Neural cell (in vitro differentiated cells): ENCODE measurements at regions not wholly inside any gene's neighbourhood (a gene's known extent, or its start where the extent isn't known, plus 50 kb on each side); places are given as distances from the start of the nearest gene placed in this dataset.

Experiments
- H2AFZ ChIP-seq: fragments of 200-600, 300-800 bp; sonication (generic), shearing (Covaris generic); 2 replicates; pipeline ENCODE4 v1.6.0; 2014; ENCODE audit warnings: low read depth, mild to moderate bottlenecking, antibody characterized with exemption, low read length, moderate library complexity
- H3F3A ChIP-seq: fragments of 200-600 bp; shearing (Covaris generic); 2 replicates; pipeline ENCODE4 v1.6.1; 2016; ENCODE audit warnings: mild to moderate bottlenecking, moderate library complexity, mixed read lengths, antibody characterized with exemption, low read length; ENCODE audit not compliant: insufficient read depth, poor library complexity, severe bottlenecking
- H3K27ac ChIP-seq: fragments of 200-600, 300-800 bp; sonication (generic), shearing (Covaris generic); 2 replicates; pipeline ENCODE4 v1.5.1; 2014; ENCODE audit warnings: mild to moderate bottlenecking, low read length, moderate library complexity
- H3K27me3 ChIP-seq: fragments of 300-800, 200-600 bp; sonication (generic), shearing (Covaris generic); 2 replicates; pipeline ENCODE4 v1.6.0; 2014; ENCODE audit warnings: mild to moderate bottlenecking, low read depth, low read length, moderate library complexity; ENCODE audit not compliant: insufficient read depth
- H3K36me3 ChIP-seq: fragments of 300-800, 200-600 bp; sonication (generic), shearing (Covaris generic); 2 replicates; pipeline ENCODE4 v1.5.1; 2014; ENCODE audit warnings: mild to moderate bottlenecking, antibody characterized with exemption, low read length, moderate library complexity; ENCODE audit not compliant: insufficient read depth
- H3K4me2 ChIP-seq: fragments of 300-800, 200-600 bp; sonication (generic), shearing (Covaris generic); 2 replicates; pipeline ENCODE4 v1.6.0; 2014; ENCODE audit warnings: mild to moderate bottlenecking, low read length
- H3K4me3 ChIP-seq: fragments of 300-800, 200-600 bp; sonication (generic), shearing (Covaris generic); 2 replicates; pipeline ENCODE4 v1.5.1; 2014; ENCODE audit warnings: mild to moderate bottlenecking, low read length, moderate library complexity
- H3K79me2 ChIP-seq: fragments of 200-600 bp; shearing (Covaris generic); replicated peaks from 2 replicates; pipeline ENCODE4 v1.6.0; 2014; ENCODE audit warnings: mild to moderate bottlenecking, low read length, moderate library complexity; ENCODE audit not compliant: insufficient read depth
- H3K9ac ChIP-seq: fragments of 300-800, 200-600 bp; sonication (generic), shearing (Covaris generic); 2 replicates; pipeline ENCODE4 v1.6.1; 2016; ENCODE audit warnings: mild to moderate bottlenecking, low read length, mixed read lengths
- H3K9me2 ChIP-seq: fragments of 200-600 bp; shearing (Covaris generic); 2 replicates; pipeline ENCODE4 v1.6.1; 2016; ENCODE audit warnings: mild to moderate bottlenecking, low read length, mixed read lengths; ENCODE audit not compliant: insufficient read depth
- H3K9me3 ChIP-seq: fragments of 200-600, 300-800 bp; sonication (generic), shearing (Covaris generic); 2 replicates; pipeline ENCODE4 v1.6.1; 2016; ENCODE audit warnings: mild to moderate bottlenecking, mixed run types, low read length, moderate library complexity, mixed read lengths
- H4K20me1 ChIP-seq: fragments of 200-600 bp; shearing (Covaris generic); 2 replicates; pipeline ENCODE4 v1.6.1; 2016; ENCODE audit warnings: mild to moderate bottlenecking, mixed run types; ENCODE audit not compliant: insufficient read depth
- EZH2 ChIP-seq: fragments of 200-600, 300-800 bp; shearing (Covaris generic), sonication (generic); IDR thresholded peaks from 2 replicates; pipeline ENCODE4 v1.6.1; 2014; ENCODE audit warnings: antibody characterized with exemption, low read length, borderline replicate concordance, mild to moderate bottlenecking; ENCODE audit not compliant: insufficient read depth, poor library complexity, severe bottlenecking
- MXI1 ChIP-seq: fragments of 450-650 bp; conservative IDR thresholded peaks from 2 replicates; pipeline ENCODE4 v1.6.1; 2014; ENCODE audit warnings: antibody characterized with exemption, mild to moderate bottlenecking; ENCODE audit not compliant: poor library complexity, severe bottlenecking
- POLR2AphosphoS5 ChIP-seq: IDR thresholded peaks from 2 replicates; pipeline ENCODE4 v1.6.1; 2012
- RAD21 ChIP-seq: fragments of 450-650 bp; conservative IDR thresholded peaks from 2 replicates; pipeline ENCODE4 v1.6.1; 2014; ENCODE audit warnings: antibody characterized with exemption, mild to moderate bottlenecking, moderate library complexity
- SMC3 ChIP-seq: fragments of 450-650 bp; conservative IDR thresholded peaks from 2 replicates; pipeline ENCODE4 v1.6.1; 2014; ENCODE audit warnings: antibody characterized with exemption, mild to moderate bottlenecking, moderate library complexity; ENCODE audit not compliant: poor library complexity
- TAF1 ChIP-seq: IDR thresholded peaks from 2 replicates; pipeline ENCODE4 v1.6.1; 2012; ENCODE audit warnings: low read depth
- TF ChIP-seq, protein P1 (sequence below): IDR thresholded peaks from 2 replicates; pipeline ENCODE4 v1.6.1; 2012; ENCODE audit warnings: borderline replicate concordance
- TF ChIP-seq, protein P2 (sequence below): fragments of 450-650 bp; IDR thresholded peaks from 2 replicates; pipeline ENCODE4 v1.5.1; 2014; ENCODE audit warnings: antibody characterized with exemption, mild to moderate bottlenecking, moderate library complexity; ENCODE audit not compliant: poor library complexity, severe bottlenecking

GRCh38 chr4:106587558-106587957, 219.0 kb upstream of the GIMD1 start:
- no peaks in the 10 kb centered on the region for H4K20me1 ChIP-seq
- no peak overlapping the region for H3K9ac ChIP-seq
- H3K4me3 ChIP-seq = no peak overlapping the region
- no peaks in the 10 kb centered on the region for H3F3A ChIP-seq
- H3K36me3 ChIP-seq = no peaks in the 10 kb centered on the region
- H3K9me2 ChIP-seq = no peaks in the 10 kb centered on the region
- H3K4me2 ChIP-seq = no peak overlapping the region
- H3K9me3 ChIP-seq = no peaks in the 10 kb centered on the region
- no peak overlapping the region for H2AFZ ChIP-seq
- H3K79me2 ChIP-seq = no peaks in the 10 kb centered on the region
- H3K27me3 ChIP-seq = no peaks in the 10 kb centered on the region
- TF ChIP-seq, protein P1, sequence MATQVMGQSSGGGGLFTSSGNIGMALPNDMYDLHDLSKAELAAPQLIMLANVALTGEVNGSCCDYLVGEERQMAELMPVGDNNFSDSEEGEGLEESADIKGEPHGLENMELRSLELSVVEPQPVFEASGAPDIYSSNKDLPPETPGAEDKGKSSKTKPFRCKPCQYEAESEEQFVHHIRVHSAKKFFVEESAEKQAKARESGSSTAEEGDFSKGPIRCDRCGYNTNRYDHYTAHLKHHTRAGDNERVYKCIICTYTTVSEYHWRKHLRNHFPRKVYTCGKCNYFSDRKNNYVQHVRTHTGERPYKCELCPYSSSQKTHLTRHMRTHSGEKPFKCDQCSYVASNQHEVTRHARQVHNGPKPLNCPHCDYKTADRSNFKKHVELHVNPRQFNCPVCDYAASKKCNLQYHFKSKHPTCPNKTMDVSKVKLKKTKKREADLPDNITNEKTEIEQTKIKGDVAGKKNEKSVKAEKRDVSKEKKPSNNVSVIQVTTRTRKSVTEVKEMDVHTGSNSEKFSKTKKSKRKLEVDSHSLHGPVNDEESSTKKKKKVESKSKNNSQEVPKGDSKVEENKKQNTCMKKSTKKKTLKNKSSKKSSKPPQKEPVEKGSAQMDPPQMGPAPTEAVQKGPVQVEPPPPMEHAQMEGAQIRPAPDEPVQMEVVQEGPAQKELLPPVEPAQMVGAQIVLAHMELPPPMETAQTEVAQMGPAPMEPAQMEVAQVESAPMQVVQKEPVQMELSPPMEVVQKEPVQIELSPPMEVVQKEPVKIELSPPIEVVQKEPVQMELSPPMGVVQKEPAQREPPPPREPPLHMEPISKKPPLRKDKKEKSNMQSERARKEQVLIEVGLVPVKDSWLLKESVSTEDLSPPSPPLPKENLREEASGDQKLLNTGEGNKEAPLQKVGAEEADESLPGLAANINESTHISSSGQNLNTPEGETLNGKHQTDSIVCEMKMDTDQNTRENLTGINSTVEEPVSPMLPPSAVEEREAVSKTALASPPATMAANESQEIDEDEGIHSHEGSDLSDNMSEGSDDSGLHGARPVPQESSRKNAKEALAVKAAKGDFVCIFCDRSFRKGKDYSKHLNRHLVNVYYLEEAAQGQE = no peak
- TF ChIP-seq SMC3 (no peak), TAF1 (no peak), POLR2AphosphoS5 (no peak), RAD21 (no peak), MXI1 (no peak)
- TF ChIP-seq, protein P2, sequence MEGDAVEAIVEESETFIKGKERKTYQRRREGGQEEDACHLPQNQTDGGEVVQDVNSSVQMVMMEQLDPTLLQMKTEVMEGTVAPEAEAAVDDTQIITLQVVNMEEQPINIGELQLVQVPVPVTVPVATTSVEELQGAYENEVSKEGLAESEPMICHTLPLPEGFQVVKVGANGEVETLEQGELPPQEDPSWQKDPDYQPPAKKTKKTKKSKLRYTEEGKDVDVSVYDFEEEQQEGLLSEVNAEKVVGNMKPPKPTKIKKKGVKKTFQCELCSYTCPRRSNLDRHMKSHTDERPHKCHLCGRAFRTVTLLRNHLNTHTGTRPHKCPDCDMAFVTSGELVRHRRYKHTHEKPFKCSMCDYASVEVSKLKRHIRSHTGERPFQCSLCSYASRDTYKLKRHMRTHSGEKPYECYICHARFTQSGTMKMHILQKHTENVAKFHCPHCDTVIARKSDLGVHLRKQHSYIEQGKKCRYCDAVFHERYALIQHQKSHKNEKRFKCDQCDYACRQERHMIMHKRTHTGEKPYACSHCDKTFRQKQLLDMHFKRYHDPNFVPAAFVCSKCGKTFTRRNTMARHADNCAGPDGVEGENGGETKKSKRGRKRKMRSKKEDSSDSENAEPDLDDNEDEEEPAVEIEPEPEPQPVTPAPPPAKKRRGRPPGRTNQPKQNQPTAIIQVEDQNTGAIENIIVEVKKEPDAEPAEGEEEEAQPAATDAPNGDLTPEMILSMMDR = no peak
- H3K27ac ChIP-seq = no peak overlapping the region

GRCh38 chr4:106585915-106586349, 217.4 kb upstream of the GIMD1 start:
- H3K27ac ChIP-seq = no peak overlapping the region
- H3K4me3 ChIP-seq = no peak overlapping the region
- H3K36me3 ChIP-seq = no peaks in the 10 kb centered on the region

More at GRCh38 chr4:106585915-106586349, 217.4 kb upstream of the GIMD1 start:
- Histone ChIP-seq H3K9me3 (no peaks in the 10 kb centered on the region), H3K27me3 (no peaks in the 10 kb centered on the region), H4K20me1 (no peaks in the 10 kb centered on the region), H2AFZ (no peak overlapping the region), H3K79me2 (no peaks in the 10 kb centered on the region), H3K9ac (no peak overlapping the region), H3K4me2 (no peak overlapping the region), H3K9me2 (no peaks in the 10 kb centered on the region), H3F3A (no peaks in the 10 kb centered on the region)
- TF ChIP-seq, protein P2 = no peak
- TF ChIP-seq TAF1 (no peak), RAD21 (no peak), EZH2 (no peak)
